Esophagus squamous epithelium (tissue), 4 donors: ENCODE measurements at regions not wholly inside any gene's neighbourhood (a gene's known extent, or its start where the extent isn't known, plus 50 kb on each side); places are given as distances from the start of the nearest gene placed in this dataset.

Experiments used
- CTCF ChIP-seq, 6 experiments: fragments of 450-650 bp in 4 of 6; fragments of 200-600 bp in 2 of 6; sonication (generic) in 2 of 6; IDR thresholded peaks; one replicate each; pipeline ENCODE4 v1.5.1; 2016 to 2019; ENCODE audit warnings: antibody characterized with exemption in 6 of 6, mild to moderate bottlenecking in 4 of 6, moderate library complexity in 4 of 6
- POLR2A ChIP-seq, 4 donors: fragments of 450-650 bp; IDR thresholded peaks; one replicate each; pipeline ENCODE4 v1.6.1; 2017; ENCODE audit warnings: antibody characterized with exemption in 4 of 4, mild to moderate bottlenecking in 4 of 4, moderate library complexity in 3 of 4

- TF ChIP-seq CTCF (IDR thresholded peaks at IDR 0.05) (no peak), POLR2A (IDR thresholded peaks at IDR 0.05) (no peak)
Observed at GRCh38 chr4:36532670-36533379, 251.4 kb downstream of the DTHD1 start.
